Ishikawa (cell line): ENCODE measurements at regions not wholly inside any gene's neighbourhood (a gene's known extent, or its start where the extent isn't known, plus 50 kb on each side); places are given as distances from the start of the nearest gene placed in this dataset.

ENCODE experiments used
- CREB1 ChIP-seq: IDR thresholded peaks from 2 replicates; pipeline ENCODE4 v1.6.1; 2012; ENCODE audit warnings: low read depth
- EP300 ChIP-seq: IDR thresholded peaks from 2 replicates; pipeline ENCODE4 v1.6.1; 2012; ENCODE audit warnings: borderline replicate concordance
- MAX ChIP-seq: IDR thresholded peaks from 2 replicates; pipeline ENCODE4 v1.6.1; 2012
- RAD21 ChIP-seq: IDR thresholded peaks from 2 replicates; pipeline ENCODE4 v1.6.1; 2012; ENCODE audit warnings: low read depth
- REST ChIP-seq: IDR thresholded peaks from 2 replicates; pipeline ENCODE4 v1.6.1; 2012; ENCODE audit warnings: low read depth, mild to moderate bottlenecking
- TAF1 ChIP-seq: IDR thresholded peaks from 2 replicates; pipeline ENCODE4 v1.6.1; 2012; ENCODE audit warnings: low read depth, mild to moderate bottlenecking
- TEAD4 ChIP-seq: IDR thresholded peaks from 2 replicates; pipeline ENCODE4 v1.6.1; 2012
- USF1 ChIP-seq: IDR thresholded peaks from 2 replicates; pipeline ENCODE4 v1.6.1; 2012

GRCh38 chr13:47437406-47437805, 540.6 kb upstream of the HTR2A start:
- TF ChIP-seq MAX, result no peak
- TF ChIP-seq RAD21, result no peak
- no peak for TF ChIP-seq CREB1
- TF ChIP-seq REST, result no peak
- TF ChIP-seq TAF1, result no peak
- TF ChIP-seq EP300, result no peak
- TF ChIP-seq USF1, result no peak
- TF ChIP-seq TEAD4, result no peak
